ENCODE measurements at regions not wholly inside any gene's neighbourhood (a gene's known extent, or its start where the extent isn't known, plus 50 kb on each side); places are given as distances from the start of the nearest gene placed in this dataset.

GRCh38 chr1:60797351-60797750 lies 285.0 kb upstream of the NFIA start:
- TF ChIP-seq EZH2 (IDR thresholded peaks at IDR 0.05; ENCODE audit: borderline replicate concordance, insufficient read depth, low read length, poor library complexity, severe bottlenecking) (no peak), CTCF (IDR thresholded peaks at IDR 0.05; ENCODE audit: poor library complexity, severe bottlenecking) (no peak), TAF1 (IDR thresholded peaks at IDR 0.05; ENCODE audit: low read depth) (no peak), MXI1 (conservative IDR thresholded peaks at IDR 0.05; ENCODE audit: poor library complexity, severe bottlenecking) (no peak), RAD21 (conservative IDR thresholded peaks at IDR 0.05) (no peak), SMC3 (conservative IDR thresholded peaks at IDR 0.05; ENCODE audit: poor library complexity) (no peak), REST (IDR thresholded peaks at IDR 0.05; ENCODE audit: borderline replicate concordance) (no peak), POLR2AphosphoS5 (IDR thresholded peaks at IDR 0.05) (no peak)
